Peyer's patch (tissue), 4 donors: ENCODE measurements at regions not wholly inside any gene's neighbourhood (a gene's known extent, or its start where the extent isn't known, plus 50 kb on each side); places are given as distances from the start of the nearest gene placed in this dataset.

Source experiments
- CTCF ChIP-seq, 6 experiments: fragments of 450-650 bp in 4 of 6; fragments of 200-600 bp in 2 of 6; sonication (generic) in 1 of 6; IDR thresholded peaks; one replicate each; pipeline ENCODE4 v1.5.1; 2017 to 2019; ENCODE audit warnings: antibody characterized with exemption in 6 of 6, mild to moderate bottlenecking in 3 of 6, moderate library complexity in 1 of 6
- POLR2A ChIP-seq, 2 donors: fragments of 450-650 bp; IDR thresholded peaks; one replicate each; pipeline ENCODE4 v1.5.1; 2017; ENCODE audit warnings: antibody characterized with exemption in 2 of 2, mild to moderate bottlenecking in 2 of 2, moderate library complexity in 2 of 2

GRCh38 chr9:31588006-31588405 is 796.4 kb upstream of the ACO1 start:
- no peak for TF ChIP-seq CTCF (IDR thresholded peaks at IDR 0.05)
- TF ChIP-seq POLR2A (IDR thresholded peaks at IDR 0.05) = no peak
